ENCODE measurements at regions not wholly inside any gene's neighbourhood (a gene's known extent, or its start where the extent isn't known, plus 50 kb on each side); places are given as distances from the start of the nearest gene placed in this dataset.

GRCh38 chr2:61702088-61702467, 151.8 kb downstream of the FAM161A start:
- TF ChIP-seq CTCF (IDR thresholded peaks at IDR 0.05; ENCODE audit: insufficient read depth, low read length, poor library complexity, severe bottlenecking) (no peak), EZH2phosphoT487 (conservative IDR thresholded peaks at IDR 0.05; ENCODE audit: low read length) (no peak)
